CD4-positive, alpha-beta T cell treated with Interleukin-2 at 100 ng/mL for 4 hours (primary cell): ENCODE measurements at regions not wholly inside any gene's neighbourhood (a gene's known extent, or its start where the extent isn't known, plus 50 kb on each side); places are given as distances from the start of the nearest gene placed in this dataset.

Experiments
- DNase-seq: peaks from one replicate; pipeline ENCODE4 v3.0.0-alpha.2; 2020; ENCODE audit warnings: low spot score

GRCh38 chr2:219772103-219772635, 144.7 kb downstream of the SLC4A3 start:
- DNase-seq, result no peak

GRCh38 chr2:219772697-219773096, 145.3 kb downstream of the SLC4A3 start:
- no peak for DNase-seq

- no peak for DNase-seq
Measured at GRCh38 chr2:219775506-219775905, 148.1 kb downstream of the SLC4A3 start.

- DNase-seq, result no peak
Measured at GRCh38 chr2:219777388-219777787, 150.0 kb downstream of the SLC4A3 start.

- DNase-seq, result no peak
Measured at GRCh38 chr2:219778189-219778588, 150.8 kb downstream of the SLC4A3 start.

- DNase-seq, result no peak
Measured at GRCh38 chr2:219782737-219783348, 155.4 kb downstream of the SLC4A3 start.

GRCh38 chr2:219783359-219783975, 156.0 kb downstream of the SLC4A3 start:
- no peak for DNase-seq

- DNase-seq, result no peak
Measured at GRCh38 chr2:219784178-219784577, 156.7 kb downstream of the SLC4A3 start.

GRCh38 chr2:219789476-219789875, 162.0 kb downstream of the SLC4A3 start:
- no peak for DNase-seq

GRCh38 chr2:219792446-219792845, 165.0 kb downstream of the SLC4A3 start:
- DNase-seq, result no peak

GRCh38 chr2:219798430-219798829, 171.0 kb downstream of the SLC4A3 start:
- no peak for DNase-seq

- no peak for DNase-seq
Measured at GRCh38 chr2:219803294-219803693, 175.9 kb downstream of the SLC4A3 start.

- DNase-seq, result no peak
Measured at GRCh38 chr2:219810895-219811294, 183.5 kb downstream of the SLC4A3 start.

GRCh38 chr2:219812672-219813071, 185.2 kb downstream of the SLC4A3 start:
- DNase-seq, result no peak

GRCh38 chr2:219820767-219821166, 193.3 kb downstream of the SLC4A3 start:
- no peak for DNase-seq

- no peak for DNase-seq
Measured at GRCh38 chr2:219823574-219823973, 196.1 kb downstream of the SLC4A3 start.

GRCh38 chr2:219824996-219825395, 197.6 kb downstream of the SLC4A3 start:
- DNase-seq, result no peak

GRCh38 chr2:219828127-219828526, 200.7 kb downstream of the SLC4A3 start:
- DNase-seq, result no peak

GRCh38 chr2:219829667-219830352, 202.4 kb downstream of the SLC4A3 start:
- DNase-seq, result no peak

GRCh38 chr2:219830353-219830738, 202.9 kb downstream of the SLC4A3 start:
- DNase-seq, result no peak

GRCh38 chr2:219831957-219832356, 204.5 kb downstream of the SLC4A3 start:
- no peak for DNase-seq

- no peak for DNase-seq
Measured at GRCh38 chr2:219832904-219833303, 205.5 kb downstream of the SLC4A3 start.

- DNase-seq, result no peak
Measured at GRCh38 chr2:219835493-219835892, 208.1 kb downstream of the SLC4A3 start.
